Adrenal gland (tissue), 5 donors: ENCODE measurements at regions not wholly inside any gene's neighbourhood (a gene's known extent, or its start where the extent isn't known, plus 50 kb on each side); places are given as distances from the start of the nearest gene placed in this dataset.

ENCODE experiments used
- POLR2A ChIP-seq, 2 donors: fragments of 450-650 bp; IDR thresholded peaks; one replicate each; pipeline ENCODE4 v1.6.1; 2017; ENCODE audit warnings: antibody characterized with exemption in 2 of 2, mild to moderate bottlenecking in 2 of 2, moderate library complexity in 1 of 2
- TF ChIP-seq, protein P1 (sequence below), 6 experiments: fragments of 450-650 bp in 4 of 6; fragments of 200-600 bp in 2 of 6; sonication (generic) in 1 of 6; IDR thresholded peaks; 1 replicate in 5 of 6; 2 replicates in 1 of 6; pipeline versions ENCODE4 v1.5.1 to v1.8.0; 2016 to 2021; ENCODE audit warnings: antibody characterized with exemption in 6 of 6, mild to moderate bottlenecking in 2 of 6, moderate library complexity in 1 of 6
- donor health status: DM: no; HTN: no; CAD: no.

DNA sequence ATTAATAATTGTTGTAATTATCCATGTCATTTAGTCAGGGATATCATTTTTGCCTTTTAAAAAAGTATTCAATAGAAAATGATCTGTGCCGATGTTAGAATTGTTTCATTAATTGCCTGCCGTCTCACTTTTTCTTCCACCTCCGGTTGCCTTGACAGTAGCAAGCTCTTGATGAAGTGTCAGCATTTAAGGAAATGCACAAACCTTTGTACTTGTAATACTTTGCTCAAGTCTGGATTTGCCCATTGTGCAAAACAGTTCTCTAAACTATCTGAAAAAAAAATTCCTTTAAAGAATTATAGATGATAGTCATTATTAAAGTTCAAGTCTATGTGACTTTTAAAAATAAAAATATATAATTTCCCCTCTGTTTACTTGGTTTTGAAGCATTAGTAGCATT lies 619.7 kb downstream of the GATA3 start:
- TF ChIP-seq, protein P1, sequence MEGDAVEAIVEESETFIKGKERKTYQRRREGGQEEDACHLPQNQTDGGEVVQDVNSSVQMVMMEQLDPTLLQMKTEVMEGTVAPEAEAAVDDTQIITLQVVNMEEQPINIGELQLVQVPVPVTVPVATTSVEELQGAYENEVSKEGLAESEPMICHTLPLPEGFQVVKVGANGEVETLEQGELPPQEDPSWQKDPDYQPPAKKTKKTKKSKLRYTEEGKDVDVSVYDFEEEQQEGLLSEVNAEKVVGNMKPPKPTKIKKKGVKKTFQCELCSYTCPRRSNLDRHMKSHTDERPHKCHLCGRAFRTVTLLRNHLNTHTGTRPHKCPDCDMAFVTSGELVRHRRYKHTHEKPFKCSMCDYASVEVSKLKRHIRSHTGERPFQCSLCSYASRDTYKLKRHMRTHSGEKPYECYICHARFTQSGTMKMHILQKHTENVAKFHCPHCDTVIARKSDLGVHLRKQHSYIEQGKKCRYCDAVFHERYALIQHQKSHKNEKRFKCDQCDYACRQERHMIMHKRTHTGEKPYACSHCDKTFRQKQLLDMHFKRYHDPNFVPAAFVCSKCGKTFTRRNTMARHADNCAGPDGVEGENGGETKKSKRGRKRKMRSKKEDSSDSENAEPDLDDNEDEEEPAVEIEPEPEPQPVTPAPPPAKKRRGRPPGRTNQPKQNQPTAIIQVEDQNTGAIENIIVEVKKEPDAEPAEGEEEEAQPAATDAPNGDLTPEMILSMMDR (IDR thresholded peaks at IDR 0.05): no peak
- no peak for TF ChIP-seq POLR2A (IDR thresholded peaks at IDR 0.05)
